ENCODE measurements at regions not wholly inside any gene's neighbourhood (a gene's known extent, or its start where the extent isn't known, plus 50 kb on each side); places are given as distances from the start of the nearest gene placed in this dataset.
"Not testable (repeated sequence)": the region's sequence is repeated elsewhere in the genome, so short reads cannot be mapped to it uniquely, and the experiment has no call there.

GRCh38 chrX:15114743-15115566, 154.9 kb downstream of the ASB9 start:
- DNase-seq = no peak

- DNase-seq = no peak
Measured at GRCh38 chrX:15107367-15107988, 162.4 kb downstream of the ASB9 start.

- DNase-seq = no peak
Measured at GRCh38 chrX:15098505-15098904, 171.4 kb downstream of the ASB9 start.

GRCh38 chrX:15087747-15088146, 182.1 kb downstream of the ASB9 start:
- no peak for DNase-seq

GRCh38 chrX:15073313-15073712, 196.6 kb downstream of the ASB9 start:
- no peak for DNase-seq

- no peak for DNase-seq
Measured at GRCh38 chrX:15072880-15073279, 197.0 kb downstream of the ASB9 start.

- DNase-seq = no peak
Measured at GRCh38 chrX:15072259-15072658, 197.6 kb downstream of the ASB9 start.

GRCh38 chrX:15059474-15059873, 186.3 kb downstream of the MOSPD2 start:
- DNase-seq = no peak

- no peak for DNase-seq
Measured at GRCh38 chrX:15056044-15056443, 182.8 kb downstream of the MOSPD2 start.

GRCh38 chrX:15055146-15055930, 182.1 kb downstream of the MOSPD2 start:
- no peak for DNase-seq

- no peak for DNase-seq
Measured at GRCh38 chrX:15050395-15050794, 177.2 kb downstream of the MOSPD2 start.

- DNase-seq = no peak
Measured at GRCh38 chrX:15043538-15043937, 170.3 kb downstream of the MOSPD2 start.

GRCh38 chrX:15033917-15034316, 160.7 kb downstream of the MOSPD2 start:
- no peak for DNase-seq

- no peak for DNase-seq
Measured at GRCh38 chrX:15017491-15017890, 144.3 kb downstream of the MOSPD2 start.

GRCh38 chrX:15016051-15016450, 142.8 kb downstream of the MOSPD2 start:
- no peak for DNase-seq

GRCh38 chrX:15014281-15014680, 141.1 kb downstream of the MOSPD2 start:
- DNase-seq = no peak

GRCh38 chrX:15013461-15013860, 140.2 kb downstream of the MOSPD2 start:
- no peak for DNase-seq

- no peak for DNase-seq
Measured at GRCh38 chrX:14997271-14997670, 124.0 kb downstream of the MOSPD2 start.

- DNase-seq = not testable (repeated sequence)
Measured at GRCh38 chrX:14984425-14984824, 111.2 kb downstream of the MOSPD2 start.

All from activated effector memory CD4-positive, alpha-beta T cell treated with Interleukin-2 at 50 U/mL for 16 hours (primary cell).